ENCODE measurements at regions not wholly inside any gene's neighbourhood (a gene's known extent, or its start where the extent isn't known, plus 50 kb on each side); places are given as distances from the start of the nearest gene placed in this dataset.

DNA sequence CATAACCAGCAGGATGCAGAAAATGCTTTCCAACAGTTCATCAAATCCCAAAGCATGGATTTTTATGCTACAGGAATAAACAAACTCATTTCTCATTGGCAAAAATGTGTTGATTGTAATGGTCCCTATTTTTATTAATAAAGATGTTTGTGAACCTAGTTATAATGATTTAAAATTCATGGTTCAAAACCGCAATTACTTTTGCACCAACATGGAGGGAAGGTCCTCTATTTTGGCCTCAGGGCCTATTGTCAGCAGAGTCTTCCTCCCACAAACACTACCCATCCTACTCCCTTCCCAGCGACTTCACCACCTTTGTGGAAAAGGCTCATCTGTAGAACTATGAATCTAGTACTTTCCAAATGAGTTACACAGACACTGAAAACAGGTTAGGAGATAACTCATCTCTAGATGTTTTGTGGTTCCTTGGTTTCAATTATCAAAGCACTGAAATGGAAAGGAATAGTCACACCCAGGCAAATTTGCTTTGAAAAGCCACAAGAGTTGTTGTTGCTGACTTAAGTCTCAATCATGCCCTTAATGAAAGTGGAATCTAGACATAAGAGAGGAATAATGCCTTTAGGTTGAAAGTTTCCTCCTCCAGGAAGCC is 59.4 kb upstream of the FRMD4A start:
- no peak for DNase-seq
- Histone ChIP-seq H3K4me3 (no peak overlapping the region), H3K36me3 (no peaks in the 10 kb centered on the region), H3K27ac (no peak overlapping the region), H3K27me3 (replicated peaks in 1 of 7) (no peaks in the 10 kb centered on the region), H3K4me1 (peaks cover 0 to 4% (median 0%) of the 10 kb centered on the region in 6 donors), H3K9me3 (peaks cover 0 to 5% (median 0%) of the 10 kb centered on the region in 8 donors)
- WGBS, 5 donors = 71 to 81% (median 75%) methylated on average over 2 of the region's 2 CpGs
- TF ChIP-seq POLR2A (IDR thresholded peaks at IDR 0.05) (no peak), POLR2AphosphoS5 (IDR thresholded peaks at IDR 0.05) (no peak)
- TF ChIP-seq, protein P1, sequence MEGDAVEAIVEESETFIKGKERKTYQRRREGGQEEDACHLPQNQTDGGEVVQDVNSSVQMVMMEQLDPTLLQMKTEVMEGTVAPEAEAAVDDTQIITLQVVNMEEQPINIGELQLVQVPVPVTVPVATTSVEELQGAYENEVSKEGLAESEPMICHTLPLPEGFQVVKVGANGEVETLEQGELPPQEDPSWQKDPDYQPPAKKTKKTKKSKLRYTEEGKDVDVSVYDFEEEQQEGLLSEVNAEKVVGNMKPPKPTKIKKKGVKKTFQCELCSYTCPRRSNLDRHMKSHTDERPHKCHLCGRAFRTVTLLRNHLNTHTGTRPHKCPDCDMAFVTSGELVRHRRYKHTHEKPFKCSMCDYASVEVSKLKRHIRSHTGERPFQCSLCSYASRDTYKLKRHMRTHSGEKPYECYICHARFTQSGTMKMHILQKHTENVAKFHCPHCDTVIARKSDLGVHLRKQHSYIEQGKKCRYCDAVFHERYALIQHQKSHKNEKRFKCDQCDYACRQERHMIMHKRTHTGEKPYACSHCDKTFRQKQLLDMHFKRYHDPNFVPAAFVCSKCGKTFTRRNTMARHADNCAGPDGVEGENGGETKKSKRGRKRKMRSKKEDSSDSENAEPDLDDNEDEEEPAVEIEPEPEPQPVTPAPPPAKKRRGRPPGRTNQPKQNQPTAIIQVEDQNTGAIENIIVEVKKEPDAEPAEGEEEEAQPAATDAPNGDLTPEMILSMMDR (IDR thresholded peaks at IDR 0.05 in 8 of 11, conservative IDR thresholded peaks at IDR 0.05 in 3 of 11) = no peak
- intact Hi-C loops (cut with DNase I; ENCODE audit: low total_unique reads) = no loop called here

DNA sequence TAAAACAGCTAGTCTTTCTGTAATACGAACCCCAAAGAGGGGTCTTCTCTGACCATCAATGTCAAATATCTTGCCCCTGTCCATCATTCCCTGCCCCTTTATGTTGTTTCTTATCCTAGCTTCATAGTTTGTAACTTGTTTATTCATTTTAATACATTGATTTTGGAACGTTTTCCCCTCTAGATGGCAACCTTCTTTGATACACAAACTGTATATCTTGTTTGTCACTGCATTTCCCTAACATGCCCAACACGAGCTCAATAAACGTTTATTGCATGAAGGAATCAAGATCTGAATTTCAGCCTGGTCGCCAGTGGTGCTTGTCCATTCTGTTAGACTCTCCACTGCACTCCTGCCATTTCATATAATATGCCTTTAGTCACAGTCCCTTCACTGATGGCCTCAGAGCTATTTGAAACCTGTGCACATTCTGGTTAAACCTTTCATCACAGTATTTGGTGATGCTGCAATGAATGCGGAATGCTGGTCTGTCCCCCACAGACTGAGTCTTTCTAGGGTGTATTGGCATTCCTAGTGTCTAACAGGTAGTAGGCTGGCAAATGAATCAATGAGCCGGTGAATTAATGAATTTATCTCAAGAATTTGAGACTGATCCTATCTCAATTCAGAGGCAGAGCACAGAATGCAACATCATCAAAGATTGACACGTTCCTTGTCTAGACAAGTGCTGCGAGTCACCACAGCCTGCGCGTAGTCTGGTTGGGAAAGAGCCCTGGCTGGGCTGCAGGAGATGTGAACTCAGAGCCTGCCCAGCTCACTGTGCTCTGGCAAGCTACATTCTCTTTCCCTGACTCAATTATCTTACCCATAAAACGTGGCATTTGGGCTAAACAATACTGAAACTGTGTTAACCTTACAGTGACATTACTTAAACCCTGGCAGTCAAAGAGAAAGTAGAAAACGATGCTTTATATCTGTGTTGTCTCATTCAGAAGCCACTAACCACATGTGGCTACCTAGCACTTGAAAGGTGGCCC is 55.2 kb upstream of the FRMD4A start:
- WGBS, 5 donors = 57 to 67% (median 63%) methylated on average over 13 of the region's 13 CpGs
- Histone ChIP-seq H3K27ac (no peak overlapping the region), H3K4me3 (no peak overlapping the region), H3K36me3 (no peaks in the 10 kb centered on the region), H3K27me3 (replicated peaks in 1 of 7) (no peaks in the 10 kb centered on the region), H3K9me3 (no peaks in the 10 kb centered on the region), H3K4me1 (peaks cover 0 to 19% (median 2%) of the 10 kb centered on the region in 6 donors)
- intact Hi-C loops (cut with DNase I; ENCODE audit: low total_unique reads) = no loop called here
- DNase-seq = no peak
- TF ChIP-seq POLR2A (IDR thresholded peaks at IDR 0.05) (no peak), POLR2AphosphoS5 (IDR thresholded peaks at IDR 0.05) (no peak)
- TF ChIP-seq, protein P1 (IDR thresholded peaks at IDR 0.05 in 8 of 11, conservative IDR thresholded peaks at IDR 0.05 in 3 of 11) = no peak

DNA sequence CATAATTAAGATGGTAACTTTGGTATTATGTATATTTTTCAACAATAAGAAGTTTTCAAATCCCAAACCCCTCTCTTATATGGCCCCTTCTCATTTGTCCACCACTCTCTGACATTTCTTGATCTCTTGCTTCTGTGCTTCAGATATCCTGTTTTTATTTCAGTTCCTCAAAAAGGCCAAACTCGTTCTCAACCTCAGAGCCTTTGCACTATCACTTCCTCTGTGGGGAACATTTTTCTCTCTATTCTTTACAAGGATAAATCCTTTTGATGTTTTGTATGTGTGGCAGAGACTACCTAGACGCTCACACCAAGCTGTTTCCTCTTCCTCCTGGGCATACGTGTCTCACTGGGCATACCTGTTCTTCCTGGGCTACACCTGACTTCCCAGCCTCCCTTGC is 54.2 kb upstream of the FRMD4A start:
- H3K9me3 ChIP-seq = no peaks in the 10 kb centered on the region
- no peaks in the 10 kb centered on the region for H3K27me3 ChIP-seq (replicated peaks in 1 of 7)
- H3K4me1 ChIP-seq = peaks cover 0 to 19% (median 2%) of the 10 kb centered on the region in 6 donors
- H3K36me3 ChIP-seq = no peaks in the 10 kb centered on the region
- intact Hi-C loops (cut with DNase I; ENCODE audit: low total_unique reads) = no loop called here
- DNase-seq = no peak
- H3K27ac ChIP-seq = no peak overlapping the region
- TF ChIP-seq POLR2A (IDR thresholded peaks at IDR 0.05) (no peak), POLR2AphosphoS5 (IDR thresholded peaks at IDR 0.05) (no peak)
- TF ChIP-seq, protein P1 (IDR thresholded peaks at IDR 0.05 in 8 of 11, conservative IDR thresholded peaks at IDR 0.05 in 3 of 11) = no peak
- H3K4me3 ChIP-seq = no peak overlapping the region
- WGBS, 5 donors = 11 to 26% (median 17%) methylated on average over 3 of the region's 3 CpGs
